AG04449 (cell line): ENCODE measurements at regions not wholly inside any gene's neighbourhood (a gene's known extent, or its start where the extent isn't known, plus 50 kb on each side); places are given as distances from the start of the nearest gene placed in this dataset.

Experiments
- CTCF ChIA-PET: fragments of 350-600 bp; formaldehyde crosslinking; extraction: SDS; loops from one replicate; lab custom pipeline; 2021; ENCODE audit warnings: antibody characterized with exemption; lab: Yijun Ruan, JAX
- POLR2A ChIA-PET: fragments of 400-600, 350-600 bp; formaldehyde crosslinking; extraction: SDS; loops from one replicate; lab custom pipeline; 2020; ENCODE audit warnings: antibody characterized with exemption, inconsistent platforms; lab: Yijun Ruan, JAX
- DNase-seq: peaks from one replicate; pipeline ENCODE4 v3.0.0-alpha.2; 2010; ENCODE audit warnings: low read depth, low spot score
- H3K4me3 ChIP-seq: 2 replicates; pipeline ENCODE4 v1.5.1; 2011; ENCODE audit warnings: low read depth, mild to moderate bottlenecking, control low read depth, low read length
- CTCF ChIP-seq: IDR thresholded peaks from one replicate; pipeline ENCODE4 v1.5.1; 2011; ENCODE audit warnings: mild to moderate bottlenecking, moderate library complexity, low read length, control low read depth, inconsistent platforms; ENCODE audit not compliant: insufficient read depth; ENCODE audit errors: missing control alignments

GRCh38 chr9:88077071-88077617 lies 61.1 kb downstream of the SPATA31C2 start:
- TF ChIP-seq CTCF, result no peak
- DNase-seq, result no peak
- CTCF ChIA-PET, result interaction anchor here (0.7 to 1.1 kb wide), 3 partner anchors 8 to 393 kb away, joined by 3 read pairs; no protein-coding TSS in a partner anchor
- POLR2A ChIA-PET, result no interaction called here
- H3K4me3 ChIP-seq, result peak overlapping the region; percentile 67

- peak; percentile 22 for TF ChIP-seq CTCF
- CTCF ChIA-PET, result interaction anchor here (0.7 to 1.1 kb wide), 4 partner anchors 9 to 392 kb away, joined by 3 read pairs; no protein-coding TSS in a partner anchor
- POLR2A ChIA-PET, result no interaction called here
- DNase-seq, result no peak
- peak overlapping the region; percentile 67 for H3K4me3 ChIP-seq
These were observed 61.8 kb downstream of the SPATA31C2 start for GRCh38 chr9:88076286-88077070.

GRCh38 chr9:88075966-88076285 lies 62.3 kb downstream of the SPATA31C2 start:
- TF ChIP-seq CTCF, result no peak
- DNase-seq, result no peak
- POLR2A ChIA-PET, result no interaction called here
- peak overlapping the region; percentile 67 for H3K4me3 ChIP-seq
- CTCF ChIA-PET, result interaction anchor here (1.0 to 1.1 kb wide), 3 partner anchors 10 to 392 kb away, joined by 3 read pairs; no protein-coding TSS in a partner anchor

GRCh38 chr9:88075506-88075905 lies 62.8 kb downstream of the SPATA31C2 start:
- DNase-seq, result no peak
- no peak overlapping the region for H3K4me3 ChIP-seq
- ChIA-PET CTCF (no interaction called here), POLR2A (no interaction called here)
- no peak for TF ChIP-seq CTCF

- DNase-seq, result no peak
- ChIA-PET POLR2A (no interaction called here), CTCF (no interaction called here)
- TF ChIP-seq CTCF, result no peak
- H3K4me3 ChIP-seq, result no peak overlapping the region
These were observed 63.3 kb downstream of the SPATA31C2 start for GRCh38 chr9:88074931-88075330.

- TF ChIP-seq CTCF, result no peak
- H3K4me3 ChIP-seq, result no peak overlapping the region
- ChIA-PET CTCF (no interaction called here), POLR2A (no interaction called here)
- no peak for DNase-seq
These were observed 65.4 kb downstream of the SPATA31C2 start for GRCh38 chr9:88072831-88073375.
